Body of pancreas (tissue), 4 donors: ENCODE measurements at regions not wholly inside any gene's neighbourhood (a gene's known extent, or its start where the extent isn't known, plus 50 kb on each side); places are given as distances from the start of the nearest gene placed in this dataset.

Experiments
- ATAC-seq: fragments of 150-250 bp; one replicate; pipeline ENCODE4 v1.9.1; 2016
- DNase-seq, 4 donors: peaks; one replicate each; pipeline ENCODE4 v3.0.0-alpha.2; 2019
- H3K27ac ChIP-seq, 4 donors: fragments of 200-600 bp; sonication (generic); 1 replicate in 3 of 4; 2 replicates in 1 of 4; pipeline versions ENCODE4 v1.5.1 to v1.6.1; 2016 to 2019; ENCODE audit warnings: mild to moderate bottlenecking in 1 of 4, mixed read lengths in 1 of 4, moderate library complexity in 1 of 4
- H3K27me3 ChIP-seq, 2 donors: fragments of 200-600 bp; sonication (generic); one replicate each; pipeline ENCODE4 v1.6.0; 2016; ENCODE audit warnings: mild to moderate bottlenecking in 1 of 2
- H3K36me3 ChIP-seq, 2 donors: fragments of 200-600 bp; sonication (generic); replicated peaks in 1 of 2; 2 replicates each; pipeline ENCODE4 v1.5.1; 2016; ENCODE audit warnings: low read depth in 2 of 2; ENCODE audit not compliant: insufficient read depth in 1 of 2
- H3K4me1 ChIP-seq: fragments of 200-600 bp; sonication (generic); one replicate; pipeline ENCODE4 v1.6.0; 2016
- H3K4me3 ChIP-seq, 2 donors: fragments of 200-600 bp; sonication (generic); 1 replicate in 1 of 2; 2 replicates in 1 of 2; pipeline ENCODE4 v1.5.1; 2016 to 2019
- H3K9me3 ChIP-seq, 3 donors: fragments of 200-600 bp; sonication (generic); 1 replicate in 2 of 3; 2 replicates in 1 of 3; pipeline ENCODE4 v1.5.1; 2016
- CTCF ChIP-seq, 7 experiments: fragments of 450-650 bp in 4 of 7; fragments of 200-600 bp in 3 of 7; sonication (generic) in 3 of 7; IDR thresholded peaks; one replicate each; pipeline ENCODE4 v1.5.1; 2016 to 2019; ENCODE audit warnings: antibody characterized with exemption in 7 of 7
- POLR2A ChIP-seq, 3 donors: fragments of 450-650 bp; IDR thresholded peaks; one replicate each; pipeline ENCODE4 v1.6.1; 2016; ENCODE audit warnings: antibody characterized with exemption in 3 of 3, mild to moderate bottlenecking in 2 of 3
- WGBS, 2 donors: methylation state at CpG; one replicate each; pipeline ENCODE4 v1.1.5; 2017; 5-methylcytosine and 5-hydroxymethylcytosine counted together
- intact Hi-C: fragments of 100-400 bp; cut with DNase I; formaldehyde crosslinking; loops from one replicate; pipeline ENCODE4 v1.15.1; 2023

DNA sequence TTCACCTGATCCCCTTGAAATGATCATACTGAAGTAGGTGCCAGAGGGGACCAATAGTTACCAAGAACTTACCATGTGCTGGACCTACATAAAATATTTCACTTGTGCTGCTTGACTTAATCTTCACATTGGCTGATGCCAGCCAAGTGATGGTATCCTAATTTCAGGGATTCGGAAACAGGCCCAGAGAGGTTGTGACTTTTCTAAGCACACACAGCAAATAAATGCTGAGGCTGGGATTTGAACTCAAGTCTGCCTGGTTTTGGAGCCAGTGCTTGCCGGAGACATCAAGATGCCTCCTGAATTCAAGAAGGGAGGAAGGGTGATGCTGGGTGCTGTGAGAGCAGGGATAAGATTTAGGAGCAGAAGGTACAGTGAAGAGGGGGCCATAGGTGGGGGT, 173.5 kb upstream of the LHX5 start:
- WGBS, 2 donors: 62 to 77% methylated on average over 2 of the region's 2 CpGs
- no peak overlapping the region for H3K4me3 ChIP-seq
- H3K9me3 ChIP-seq: no peaks in the 10 kb centered on the region
- intact Hi-C loops: no loop called here
- no peak for ATAC-seq
- TF ChIP-seq POLR2A (IDR thresholded peaks at IDR 0.05) (no peak), CTCF (IDR thresholded peaks at IDR 0.05) (no peak)
- no peak overlapping the region for H3K27ac ChIP-seq
- no peaks in the 10 kb centered on the region for H3K27me3 ChIP-seq
- no peak for DNase-seq
- no peaks in the 10 kb centered on the region for H3K36me3 ChIP-seq
- no peaks in the 10 kb centered on the region for H3K4me1 ChIP-seq

GRCh38 chr12:113643177-113643974, 171.7 kb upstream of the LHX5 start:
- intact Hi-C loops: no loop called here
- ATAC-seq: no peak
- H3K27ac ChIP-seq: no peak overlapping the region
- H3K9me3 ChIP-seq: no peaks in the 10 kb centered on the region
- no peaks in the 10 kb centered on the region for H3K27me3 ChIP-seq
- H3K4me1 ChIP-seq: no peaks in the 10 kb centered on the region
- H3K36me3 ChIP-seq: no peaks in the 10 kb centered on the region
- H3K4me3 ChIP-seq: no peak overlapping the region
- 25 to 37% methylated on average over 8 of the region's 8 CpGs for WGBS, 2 donors
- TF ChIP-seq CTCF (IDR thresholded peaks at IDR 0.05) (no peak), POLR2A (IDR thresholded peaks at IDR 0.05) (no peak)
- no peak for DNase-seq

GRCh38 chr12:113642672-113643071, 171.0 kb upstream of the LHX5 start:
- H3K36me3 ChIP-seq: no peaks in the 10 kb centered on the region
- no peaks in the 10 kb centered on the region for H3K9me3 ChIP-seq
- WGBS, 2 donors: 25 to 40% methylated on average over 2 of the region's 2 CpGs
- no peaks in the 10 kb centered on the region for H3K4me1 ChIP-seq
- H3K4me3 ChIP-seq: no peak overlapping the region
- no peak for TF ChIP-seq CTCF (IDR thresholded peaks at IDR 0.05)
- no peak for TF ChIP-seq POLR2A (IDR thresholded peaks at IDR 0.05)
- H3K27ac ChIP-seq: no peak overlapping the region
- intact Hi-C loops: no loop called here
- DNase-seq (no peak), ATAC-seq (no peak)
- H3K27me3 ChIP-seq: no peaks in the 10 kb centered on the region

- TF ChIP-seq CTCF (IDR thresholded peaks at IDR 0.05) (no peak), POLR2A (IDR thresholded peaks at IDR 0.05) (no peak)
- ATAC-seq (no peak), DNase-seq (no peak)
- no peaks in the 10 kb centered on the region for H3K4me1 ChIP-seq
- 71 to 80% methylated on average over 2 to 3 of the region's 3 CpGs for WGBS, 2 donors
- intact Hi-C loops: no loop called here
- H3K27ac ChIP-seq: no peak overlapping the region
- H3K9me3 ChIP-seq: no peaks in the 10 kb centered on the region
- H3K27me3 ChIP-seq: no peaks in the 10 kb centered on the region
- H3K4me3 ChIP-seq: no peak overlapping the region
- no peaks in the 10 kb centered on the region for H3K36me3 ChIP-seq
Measured at GRCh38 chr12:113642216-113642615, 170.5 kb upstream of the LHX5 start.

DNA sequence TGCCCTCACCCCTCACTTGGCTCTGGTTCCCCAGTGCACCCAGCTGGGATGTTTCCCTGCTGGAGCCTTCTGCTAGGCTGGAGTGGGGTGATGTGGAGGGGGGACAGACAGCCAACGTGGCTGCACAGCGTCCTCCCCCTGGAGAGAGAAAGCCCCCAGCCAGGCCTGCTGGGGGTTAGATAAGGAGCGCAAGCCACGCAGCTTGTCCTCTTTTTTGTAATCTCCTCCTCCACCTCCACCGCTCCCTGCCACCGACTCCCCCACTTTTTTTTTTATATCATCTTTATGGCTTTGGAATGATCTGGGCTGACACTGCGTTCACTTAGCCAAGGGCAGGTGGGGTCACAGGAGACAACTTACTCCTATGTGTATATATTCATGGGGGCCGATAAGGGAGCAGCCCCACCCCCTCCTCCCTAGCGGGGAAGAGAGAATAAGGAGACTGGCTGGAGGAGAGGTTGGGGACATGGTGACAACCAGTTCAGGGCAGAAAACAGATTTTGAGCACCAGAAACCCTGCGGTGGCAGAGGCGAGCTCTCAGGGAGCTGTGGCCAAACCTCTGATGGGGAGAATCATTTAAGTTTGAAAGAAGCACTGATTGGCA, 169.9 kb upstream of the LHX5 start:
- Histone ChIP-seq H3K27me3 (no peaks in the 10 kb centered on the region), H3K27ac (no peak overlapping the region), H3K4me3 (no peak overlapping the region), H3K36me3 (no peaks in the 10 kb centered on the region), H3K4me1 (no peaks in the 10 kb centered on the region), H3K9me3 (no peaks in the 10 kb centered on the region)
- no peak for DNase-seq
- WGBS, 2 donors: 10 to 14% methylated on average over 11 of the region's 11 CpGs
- no peak for ATAC-seq
- intact Hi-C loops: no loop called here
- TF ChIP-seq POLR2A (IDR thresholded peaks at IDR 0.05) (no peak), CTCF (IDR thresholded peaks at IDR 0.05) (no peak)
